HEK293 (cell line): ENCODE measurements at regions not wholly inside any gene's neighbourhood (a gene's known extent, or its start where the extent isn't known, plus 50 kb on each side); places are given as distances from the start of the nearest gene placed in this dataset.

Source experiments
- CTCF ChIA-PET: fragments of 350-600 bp; formaldehyde crosslinking; extraction: SDS; loops from one replicate; lab custom pipeline; 2021; ENCODE audit warnings: antibody characterized with exemption; lab: Yijun Ruan, JAX
- POLR2A ChIA-PET: fragments of 300-600 bp; formaldehyde crosslinking; extraction: SDS; loops from one replicate; lab custom pipeline; 2020; ENCODE audit warnings: antibody characterized with exemption, inconsistent platforms; lab: Yijun Ruan, JAX
- H3K27ac ChIP-seq: fragments of 200-500 bp; sonication (Bioruptor generic); 2 replicates; pipeline ENCODE4 v1.5.1; 2014; ENCODE audit warnings: low read depth, low read length, control low read depth, inconsistent platforms; ENCODE audit errors: extremely low read depth
- H3K36me3 ChIP-seq, 2 experiments: fragments of 200-500 bp in 1 of 2; sonication (Bioruptor generic) in 1 of 2; 1 replicate in 1 of 2; 2 replicates in 1 of 2; pipeline ENCODE4 v1.5.1; 2014 to 2017; ENCODE audit warnings: inconsistent platforms in 2 of 2, low read length in 2 of 2; ENCODE audit not compliant: control insufficient read depth in 2 of 2, insufficient read depth in 1 of 2
- H3K4me1 ChIP-seq: fragments of 200-500 bp; sonication (Bioruptor generic); 2 replicates; pipeline ENCODE4 v1.5.1; 2014; ENCODE audit warnings: mild to moderate bottlenecking, low read length, inconsistent platforms; ENCODE audit not compliant: control insufficient read depth, insufficient read depth
- H3K4me3 ChIP-seq: 2 replicates; pipeline ENCODE4 v1.5.1; 2011; ENCODE audit warnings: low read depth, mild to moderate bottlenecking, control low read depth, low read length, moderate library complexity
- H3K9me3 ChIP-seq: fragments of 200-500 bp; sonication (Bioruptor generic); 2 replicates; pipeline ENCODE4 v1.5.1; 2014; ENCODE audit warnings: low read depth, low read length, inconsistent platforms; ENCODE audit not compliant: control insufficient read depth, insufficient read depth
- ELK4 ChIP-seq: IDR thresholded peaks from 2 replicates; pipeline ENCODE4 v1.6.1; 2011; ENCODE audit warnings: mild to moderate bottlenecking, low read depth, low read length, borderline replicate concordance
- HOXA7 ChIP-seq: sonication (generic); formaldehyde crosslinking; IDR thresholded peaks from 2 replicates; pipeline ENCODE4 v1.8.1; 2022; ENCODE audit warnings: missing genetic modification reagents, borderline replicate concordance
- TRIM28 ChIP-seq: IDR thresholded peaks from 2 replicates; pipeline ENCODE4 v1.6.1; 2011; ENCODE audit warnings: low read length, control low read depth, borderline replicate concordance
- TSHZ1 ChIP-seq: fragments of 450-650 bp; formaldehyde crosslinking; IDR thresholded peaks from 2 replicates; pipeline ENCODE4 v1.5.1; 2016; ENCODE audit warnings: missing biosample characterization, missing genetic modification characterization, borderline replicate concordance
- ZBTB7A ChIP-seq: fragments of 450-650 bp; formaldehyde crosslinking; IDR thresholded peaks from 2 replicates; pipeline ENCODE4 v1.5.1; 2016; ENCODE audit warnings: low read depth, missing biosample characterization, missing genetic modification characterization
- ZNF311 ChIP-seq: fragments of 450-650 bp; formaldehyde crosslinking; IDR thresholded peaks from 2 replicates; pipeline ENCODE4 v1.5.1; 2017; ENCODE audit warnings: missing biosample characterization, missing genetic modification characterization, borderline replicate concordance
- ZNF341 ChIP-seq: fragments of 450-650 bp; formaldehyde crosslinking; IDR thresholded peaks from 2 replicates; pipeline ENCODE4; 2016; ENCODE audit warnings: low read depth, missing biosample characterization, missing genetic modification characterization
- ZNF449 ChIP-seq: fragments of 450-650 bp; formaldehyde crosslinking; IDR thresholded peaks from 2 replicates; pipeline ENCODE4 v1.5.1; 2017; ENCODE audit warnings: missing biosample characterization, mild to moderate bottlenecking, missing genetic modification characterization, moderate library complexity
- ZNF473 ChIP-seq: fragments of 450-650 bp; formaldehyde crosslinking; IDR thresholded peaks from 2 replicates; pipeline ENCODE4 v1.5.1; 2017; ENCODE audit warnings: missing biosample characterization, missing genetic modification characterization
- ZNF692 ChIP-seq: fragments of 450-650 bp; formaldehyde crosslinking; IDR thresholded peaks from 2 replicates; pipeline ENCODE4 v1.5.1; 2016; ENCODE audit warnings: missing biosample characterization, missing genetic modification characterization
- ZNF792 ChIP-seq: fragments of 450-650 bp; formaldehyde crosslinking; IDR thresholded peaks from 2 replicates; pipeline ENCODE4 v1.5.1; 2016; ENCODE audit warnings: missing biosample characterization, missing genetic modification characterization

- no peak for TF ChIP-seq ZNF311 (tag by site-specific recombination)
- TF ChIP-seq ZNF449 (tag by site-specific recombination), result peak; percentile 93
- TF ChIP-seq TRIM28, result 0 out of 2 replicates have a peak, but pooled peaks have one; percentile 54
- TF ChIP-seq, all 188 proteins: peak for 2
- ChIA-PET POLR2A (no interaction called here), CTCF (no interaction called here)
- no peaks in the 10 kb centered on the region for H3K9me3 ChIP-seq
- H3K27ac ChIP-seq, result no peak overlapping the region
- H3K36me3 ChIP-seq, result no peaks in the 10 kb centered on the region
- H3K4me3 ChIP-seq, result no peak overlapping the region
- H3K4me1 ChIP-seq, result no peaks in the 10 kb centered on the region
Measured at GRCh38 chr11:115067471-115067870, 389.1 kb downstream of the NXPE2 start.

- ChIA-PET POLR2A (no interaction called here), CTCF (interaction anchor here (0.7 kb wide), 1 partner anchor 705 kb away, joined by 3 read pairs; no protein-coding TSS in a partner anchor)
- H3K4me3 ChIP-seq, result no peak overlapping the region
Measured at GRCh38 chr11:115067900-115068530, 389.7 kb downstream of the NXPE2 start.

GRCh38 chr11:115069599-115069998, 391.3 kb downstream of the NXPE2 start:
- Histone ChIP-seq H3K4me1 (no peaks in the 10 kb centered on the region), H3K4me3 (no peak overlapping the region), H3K9me3 (no peaks in the 10 kb centered on the region), H3K27ac (no peak overlapping the region), H3K36me3 (no peaks in the 10 kb centered on the region)
- TF ChIP-seq ZNF341 (tag by site-specific recombination), result no peak
- no peak for TF ChIP-seq TSHZ1
- TF ChIP-seq HOXA7, result no peak
- TF ChIP-seq ZNF792 (tag by site-specific recombination), result no peak
- no peak for TF ChIP-seq ZBTB7A (tag by site-specific recombination)
- no peak for TF ChIP-seq ZNF473 (tag by site-specific recombination)
- CTCF ChIA-PET, result no interaction called here
- POLR2A ChIA-PET, result interaction anchor here (0.6 kb wide), 1 partner anchor 1481 kb away, joined by 3 read pairs; no protein-coding TSS in a partner anchor

More at GRCh38 chr11:115067900-115068530, 389.7 kb downstream of the NXPE2 start:
- Histone ChIP-seq H3K27ac (no peak overlapping the region), H3K9me3 (no peaks in the 10 kb centered on the region), H3K36me3 (no peaks in the 10 kb centered on the region), H3K4me1 (no peaks in the 10 kb centered on the region)
- no peak for TF ChIP-seq ELK4
- TF ChIP-seq ZNF692 (tag by site-specific recombination), result no peak
